SJCRH30 (cell line): ENCODE measurements at regions not wholly inside any gene's neighbourhood (a gene's known extent, or its start where the extent isn't known, plus 50 kb on each side); places are given as distances from the start of the nearest gene placed in this dataset.
"Not testable (repeated sequence)": the region's sequence is repeated elsewhere in the genome, so short reads cannot be mapped to it uniquely, and the experiment has no call there.

Source experiments
- DNase-seq, 2 experiments: peaks; one replicate each; pipeline ENCODE4 v3.0.0-alpha.2; 2015 to 2020
- H3K27ac ChIP-seq: fragments of 250-450 bp; sonication (Bioruptor Pico); 2 replicates; pipeline ENCODE4 v1.5.1; 2020; ENCODE audit warnings: mild to moderate bottlenecking, moderate library complexity
- H3K27me3 ChIP-seq: fragments of 250-450 bp; sonication (Bioruptor Pico); 2 replicates; pipeline ENCODE4 v1.5.1; 2020; ENCODE audit warnings: mild to moderate bottlenecking, moderate library complexity
- H3K36me3 ChIP-seq: fragments of 250-450 bp; sonication (Bioruptor Pico); 2 replicates; pipeline ENCODE4 v1.5.1; 2020; ENCODE audit warnings: mild to moderate bottlenecking, moderate library complexity
- H3K4me1 ChIP-seq: fragments of 250-450 bp; sonication (Bioruptor Pico); 2 replicates; pipeline ENCODE4 v1.5.1; 2020; ENCODE audit warnings: mild to moderate bottlenecking, moderate library complexity
- H3K4me3 ChIP-seq: fragments of 250-450 bp; sonication (Bioruptor Pico); 2 replicates; pipeline ENCODE4 v1.5.1; 2020; ENCODE audit warnings: mild to moderate bottlenecking, moderate library complexity
- H3K9me3 ChIP-seq: fragments of 250-450 bp; sonication (Bioruptor Pico); replicated peaks from 2 replicates; pipeline ENCODE4 v1.5.1; 2020; ENCODE audit warnings: mild to moderate bottlenecking, moderate library complexity

DNA sequence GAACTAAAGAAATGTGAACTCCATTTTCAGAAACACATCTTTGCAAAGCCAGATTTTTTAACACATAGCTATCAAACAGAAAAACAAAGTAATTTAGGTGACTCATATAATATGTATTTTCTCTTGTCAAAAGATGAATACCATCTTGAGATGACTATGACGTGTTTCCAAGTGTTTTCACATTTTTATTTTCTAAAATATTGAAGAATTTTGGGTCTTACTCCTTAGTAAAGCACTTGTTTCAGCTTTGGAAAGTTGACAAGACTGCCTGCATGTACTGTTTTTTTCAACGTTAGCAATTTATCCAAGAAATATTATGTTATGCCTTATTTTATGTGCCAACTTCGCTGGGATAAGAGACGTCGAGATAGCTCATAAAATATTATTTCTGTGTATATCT, 733.9 kb upstream of the EPHA5 start:
- Histone ChIP-seq H3K4me3 (no peak overlapping the region), H3K9me3 (no peaks in the 10 kb centered on the region), H3K4me1 (no peaks in the 10 kb centered on the region), H3K36me3 (no peaks in the 10 kb centered on the region), H3K27ac (no peak overlapping the region), H3K27me3 (no peaks in the 10 kb centered on the region)
- no peak for DNase-seq

DNA sequence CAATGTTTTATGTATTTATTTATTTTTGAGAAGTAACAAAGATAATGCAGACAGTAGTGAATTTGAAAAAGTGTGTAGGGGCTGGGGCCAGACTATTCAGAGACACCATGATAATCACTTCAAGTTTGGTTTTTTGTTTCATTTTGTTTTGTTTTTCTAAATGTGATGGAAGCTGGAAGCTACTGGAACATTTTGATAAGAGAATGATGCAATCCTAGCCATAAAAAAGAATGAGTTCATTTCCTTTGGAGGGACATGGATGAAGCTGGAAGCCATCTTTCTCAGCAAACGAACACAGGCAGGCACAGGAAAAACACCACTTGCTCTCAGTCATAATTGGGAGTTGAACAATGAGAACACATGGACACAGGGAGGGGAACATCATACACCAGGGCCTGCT, 706.6 kb upstream of the EPHA5 start:
- H3K4me3 ChIP-seq = no peak overlapping the region
- DNase-seq = no peak
- no peaks in the 10 kb centered on the region; the same call in 1 of the 2 replicates for H3K9me3 ChIP-seq
- no peaks in the 10 kb centered on the region for H3K36me3 ChIP-seq
- no peak overlapping the region for H3K27ac ChIP-seq
- no peaks in the 10 kb centered on the region for H3K27me3 ChIP-seq
- no peaks in the 10 kb centered on the region for H3K4me1 ChIP-seq

- Histone ChIP-seq H3K27ac (no peak overlapping the region), H3K36me3 (no peaks in the 10 kb centered on the region), H3K4me1 (no peaks in the 10 kb centered on the region), H3K9me3 (no peaks in the 10 kb centered on the region; the same call in 1 of the 2 replicates), H3K4me3 (no peak overlapping the region), H3K27me3 (no peaks in the 10 kb centered on the region)
- no peak for DNase-seq
Measured at GRCh38 chr4:66376396-66376795, 706.1 kb upstream of the EPHA5 start.

- DNase-seq = no peak
- no peak overlapping the region for H3K4me3 ChIP-seq
- no peaks in the 10 kb centered on the region for H3K4me1 ChIP-seq
- H3K27me3 ChIP-seq = no peaks in the 10 kb centered on the region
- no peaks in the 10 kb centered on the region; the same call in 1 of the 2 replicates for H3K9me3 ChIP-seq
- no peaks in the 10 kb centered on the region for H3K36me3 ChIP-seq
- no peak overlapping the region for H3K27ac ChIP-seq
Measured at GRCh38 chr4:66373268-66373667, 703.0 kb upstream of the EPHA5 start.

DNA sequence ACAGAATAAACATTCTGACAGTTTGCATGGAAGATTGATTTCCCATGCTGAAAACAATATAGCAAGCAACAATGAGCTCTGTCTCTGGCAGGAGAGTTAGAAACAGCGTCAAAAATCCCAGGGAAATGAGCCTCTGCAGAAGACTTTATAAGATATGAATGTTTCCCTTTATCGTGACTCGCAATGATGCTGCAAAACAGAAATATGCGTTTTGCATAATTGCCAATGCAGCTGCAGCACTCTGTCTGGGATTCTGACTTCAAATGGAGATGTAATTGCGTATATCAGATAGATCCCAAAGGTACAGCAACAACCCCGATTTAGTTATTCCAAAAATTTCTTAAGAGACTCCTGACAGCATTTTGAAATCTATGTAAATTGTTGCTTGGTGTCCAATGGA, 702.4 kb upstream of the EPHA5 start:
- no peak overlapping the region for H3K4me3 ChIP-seq
- H3K4me1 ChIP-seq = no peaks in the 10 kb centered on the region
- no peaks in the 10 kb centered on the region for H3K36me3 ChIP-seq
- no peaks in the 10 kb centered on the region for H3K9me3 ChIP-seq
- no peak overlapping the region for H3K27ac ChIP-seq
- no peak for DNase-seq
- no peaks in the 10 kb centered on the region for H3K27me3 ChIP-seq

GRCh38 chr4:66367043-66367660, 696.9 kb upstream of the EPHA5 start:
- Histone ChIP-seq H3K27ac (no peak overlapping the region), H3K4me1 (no peaks in the 10 kb centered on the region), H3K9me3 (no peaks in the 10 kb centered on the region), H3K36me3 (0 out of 2 replicates have a peak, but pooled peaks cover 2% of the 10 kb centered on the region), H3K27me3 (no peaks in the 10 kb centered on the region), H3K4me3 (no peak overlapping the region)
- no peak for DNase-seq

- not testable (repeated sequence) for H3K4me3 ChIP-seq, H3K36me3 ChIP-seq, DNase-seq, H3K27ac ChIP-seq, H3K9me3 ChIP-seq, H3K27me3 ChIP-seq, H3K4me1 ChIP-seq
Measured at GRCh38 chr4:66360395-66360794, 690.1 kb upstream of the EPHA5 start.

DNA sequence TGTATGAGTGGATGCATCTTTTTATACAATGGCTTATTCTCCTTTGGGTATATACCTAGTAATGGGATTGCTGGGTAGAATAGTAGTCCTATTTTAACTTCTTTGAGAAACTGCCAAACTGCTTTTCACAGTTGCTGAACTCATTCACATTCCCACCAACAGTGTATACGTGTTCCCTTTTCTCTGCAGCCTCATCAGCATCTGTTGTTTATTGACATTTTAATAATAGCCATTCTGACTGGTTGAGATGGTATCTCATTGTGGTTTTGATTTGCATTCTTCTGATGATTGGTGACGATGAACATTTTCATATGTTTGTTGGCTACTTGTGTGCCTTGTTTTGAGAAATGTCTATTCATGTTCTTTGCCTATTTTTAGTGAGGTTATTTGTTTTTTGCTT, 687.0 kb upstream of the EPHA5 start:
- no peak overlapping the region for H3K27ac ChIP-seq
- H3K9me3 ChIP-seq = 0 out of 2 replicates have a peak, but pooled peaks cover 3% of the 10 kb centered on the region
- peaks cover 9% of the 10 kb centered on the region; the same call in 1 of the 2 replicates for H3K4me1 ChIP-seq
- DNase-seq = peak; percentile 7 to 37
- H3K4me3 ChIP-seq = no peak overlapping the region
- H3K27me3 ChIP-seq = 0 out of 2 replicates have a peak, but pooled peaks cover 3% of the 10 kb centered on the region
- no peaks in the 10 kb centered on the region for H3K36me3 ChIP-seq

GRCh38 chr4:66355328-66355727, 685.0 kb upstream of the EPHA5 start:
- DNase-seq = no peak
- no peak overlapping the region for H3K4me3 ChIP-seq
- 0 out of 2 replicates have a peak, but pooled peaks cover 3% of the 10 kb centered on the region for H3K9me3 ChIP-seq
- peaks cover 9% of the 10 kb centered on the region; the same call in 1 of the 2 replicates for H3K4me1 ChIP-seq
- H3K27me3 ChIP-seq = 0 out of 2 replicates have a peak, but pooled peaks cover 3% of the 10 kb centered on the region
- H3K27ac ChIP-seq = no peak overlapping the region
- H3K36me3 ChIP-seq = no peaks in the 10 kb centered on the region

DNA sequence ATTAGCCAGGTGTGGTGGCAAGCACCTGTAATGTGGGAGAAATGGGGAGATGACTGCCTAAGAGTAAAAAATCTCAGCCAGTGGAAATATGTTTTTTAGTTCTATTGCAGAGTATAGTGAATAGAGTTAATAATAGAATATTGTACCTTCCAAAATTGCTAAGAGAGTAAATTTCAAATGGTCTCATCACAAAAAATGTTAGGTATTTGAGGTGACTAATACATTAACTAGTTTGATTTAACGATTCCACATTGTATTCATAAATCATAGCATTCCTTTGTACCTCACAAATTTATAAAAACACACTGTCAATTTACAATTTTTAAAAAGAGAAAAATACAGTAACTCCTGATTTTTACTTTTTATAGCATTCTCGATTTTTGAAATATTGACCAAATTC, 681.5 kb upstream of the EPHA5 start:
- DNase-seq = no peak
- Histone ChIP-seq H3K27me3 (0 out of 2 replicates have a peak, but pooled peaks cover 3% of the 10 kb centered on the region), H3K4me3 (no peak overlapping the region), H3K36me3 (no peaks in the 10 kb centered on the region), H3K27ac (no peak overlapping the region), H3K4me1 (no peaks in the 10 kb centered on the region), H3K9me3 (0 out of 2 replicates have a peak, but pooled peaks cover 3% of the 10 kb centered on the region)

DNA sequence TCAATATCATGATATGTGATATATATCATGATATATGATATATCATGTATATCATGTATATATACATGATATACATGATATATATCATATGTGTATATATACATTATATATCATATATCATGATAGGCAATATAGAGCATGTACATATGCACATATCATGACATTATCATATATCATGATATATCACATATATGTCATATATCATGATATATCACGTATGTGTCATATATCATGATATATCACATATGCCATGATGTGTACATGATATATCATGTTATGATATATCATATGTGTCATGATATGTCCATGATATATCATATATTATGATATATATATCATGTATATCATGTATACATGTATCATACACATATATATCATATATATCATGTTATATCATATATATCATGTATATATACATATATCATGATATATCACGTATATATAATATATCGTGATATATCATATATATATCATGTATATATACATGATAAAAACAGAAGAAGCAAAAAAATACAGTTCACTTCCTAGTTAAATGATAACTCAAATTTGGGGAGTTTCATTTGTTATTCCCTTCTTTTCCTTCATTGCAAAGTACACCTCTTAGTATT, 670.1 kb upstream of the EPHA5 start:
- Histone ChIP-seq H3K4me3 (no peak overlapping the region), H3K4me1 (no peaks in the 10 kb centered on the region), H3K9me3 (no peaks in the 10 kb centered on the region), H3K27ac (no peak overlapping the region), H3K36me3 (no peaks in the 10 kb centered on the region), H3K27me3 (no peaks in the 10 kb centered on the region)
- no peak for DNase-seq

DNA sequence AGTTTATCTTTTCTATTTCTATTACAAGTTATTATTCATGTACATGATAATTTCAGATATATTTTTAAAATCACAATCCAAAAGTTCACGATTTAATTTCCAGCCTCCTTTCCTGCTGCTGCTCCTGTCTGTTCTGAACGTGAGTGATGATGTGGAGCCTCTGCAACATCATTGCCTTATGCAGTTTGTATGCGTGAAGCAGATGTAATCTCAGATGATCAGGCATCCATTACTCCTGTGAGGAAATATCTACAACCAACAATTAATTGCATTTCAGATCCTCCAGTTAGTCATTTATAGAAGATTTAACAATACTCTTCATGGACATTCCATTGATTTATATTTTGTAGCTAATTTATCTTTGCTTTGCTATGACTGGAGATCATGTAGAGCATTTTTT, 668.7 kb upstream of the EPHA5 start:
- H3K9me3 ChIP-seq = no peaks in the 10 kb centered on the region
- H3K27me3 ChIP-seq = no peaks in the 10 kb centered on the region
- no peaks in the 10 kb centered on the region for H3K36me3 ChIP-seq
- H3K4me1 ChIP-seq = no peaks in the 10 kb centered on the region
- no peak overlapping the region for H3K27ac ChIP-seq
- no peak overlapping the region for H3K4me3 ChIP-seq
- no peak for DNase-seq

DNA sequence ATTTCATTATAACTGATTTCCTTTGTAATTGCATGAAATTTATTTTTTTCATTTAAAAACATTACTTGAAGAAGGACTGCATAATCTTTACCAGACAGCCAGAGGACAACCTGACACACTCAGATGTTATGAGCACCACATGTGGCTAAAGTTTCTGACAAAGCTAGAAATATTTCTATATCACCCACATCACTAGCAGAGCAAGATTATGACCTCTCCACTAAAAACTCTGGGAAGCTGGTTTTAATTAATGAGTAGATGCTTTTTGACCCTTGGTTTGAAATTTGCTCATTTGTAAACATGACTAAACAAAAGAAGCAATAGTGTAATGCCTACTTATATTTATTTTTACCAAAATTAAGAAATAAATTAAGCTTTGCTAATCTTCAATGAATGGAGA, 661.5 kb upstream of the EPHA5 start:
- Histone ChIP-seq H3K27me3 (no peaks in the 10 kb centered on the region), H3K36me3 (no peaks in the 10 kb centered on the region), H3K4me3 (no peak overlapping the region), H3K9me3 (no peaks in the 10 kb centered on the region), H3K27ac (no peak overlapping the region), H3K4me1 (no peaks in the 10 kb centered on the region)
- DNase-seq = no peak

- Histone ChIP-seq H3K27me3 (no peaks in the 10 kb centered on the region), H3K27ac (no peak overlapping the region), H3K9me3 (no peaks in the 10 kb centered on the region), H3K4me1 (no peaks in the 10 kb centered on the region), H3K36me3 (no peaks in the 10 kb centered on the region), H3K4me3 (no peak overlapping the region)
- no peak for DNase-seq
Measured at GRCh38 chr4:66330125-66330524, 659.8 kb upstream of the EPHA5 start.

DNA sequence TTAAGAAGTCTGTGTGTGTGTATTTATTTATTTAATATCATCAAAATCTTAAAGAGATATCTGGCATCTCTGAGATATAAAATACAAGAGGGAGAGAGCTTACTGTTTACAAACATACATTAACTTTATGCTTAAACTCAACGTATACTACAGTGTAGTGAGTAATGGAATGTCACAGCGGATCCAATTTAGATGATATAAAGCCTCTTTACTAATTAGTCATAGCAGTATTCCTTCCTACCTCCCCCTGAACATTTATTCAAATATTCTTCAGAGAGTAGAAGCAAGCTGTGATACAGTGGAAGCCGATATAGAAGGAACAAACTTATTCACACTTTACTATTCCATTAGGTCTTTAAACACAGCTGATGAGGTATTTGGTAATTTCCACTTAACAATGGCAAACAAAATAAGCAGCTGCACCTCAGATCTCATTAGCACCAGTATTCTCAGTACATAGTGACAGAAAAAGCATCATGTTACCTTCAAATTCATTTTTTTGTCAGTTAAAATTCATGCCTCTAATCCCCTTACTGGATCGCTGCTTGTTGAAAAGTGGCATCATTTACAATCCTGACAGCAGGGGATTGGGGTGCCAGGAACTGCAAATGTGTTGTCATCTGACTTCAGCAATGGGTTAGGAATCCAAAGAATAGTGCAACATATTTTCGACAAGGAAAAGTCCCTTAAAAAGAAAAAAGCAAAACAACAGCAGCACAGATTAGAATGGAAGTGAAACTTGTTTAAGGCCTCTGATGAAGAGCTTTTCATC, 658.7 kb upstream of the EPHA5 start:
- H3K4me1 ChIP-seq = no peaks in the 10 kb centered on the region
- H3K27me3 ChIP-seq = no peaks in the 10 kb centered on the region
- H3K9me3 ChIP-seq = no peaks in the 10 kb centered on the region
- H3K36me3 ChIP-seq = no peaks in the 10 kb centered on the region
- H3K4me3 ChIP-seq = no peak overlapping the region
- DNase-seq = no peak
- H3K27ac ChIP-seq = no peak overlapping the region
